ENCODE measurements at regions not wholly inside any gene's neighbourhood (a gene's known extent, or its start where the extent isn't known, plus 50 kb on each side); places are given as distances from the start of the nearest gene placed in this dataset.

DNA sequence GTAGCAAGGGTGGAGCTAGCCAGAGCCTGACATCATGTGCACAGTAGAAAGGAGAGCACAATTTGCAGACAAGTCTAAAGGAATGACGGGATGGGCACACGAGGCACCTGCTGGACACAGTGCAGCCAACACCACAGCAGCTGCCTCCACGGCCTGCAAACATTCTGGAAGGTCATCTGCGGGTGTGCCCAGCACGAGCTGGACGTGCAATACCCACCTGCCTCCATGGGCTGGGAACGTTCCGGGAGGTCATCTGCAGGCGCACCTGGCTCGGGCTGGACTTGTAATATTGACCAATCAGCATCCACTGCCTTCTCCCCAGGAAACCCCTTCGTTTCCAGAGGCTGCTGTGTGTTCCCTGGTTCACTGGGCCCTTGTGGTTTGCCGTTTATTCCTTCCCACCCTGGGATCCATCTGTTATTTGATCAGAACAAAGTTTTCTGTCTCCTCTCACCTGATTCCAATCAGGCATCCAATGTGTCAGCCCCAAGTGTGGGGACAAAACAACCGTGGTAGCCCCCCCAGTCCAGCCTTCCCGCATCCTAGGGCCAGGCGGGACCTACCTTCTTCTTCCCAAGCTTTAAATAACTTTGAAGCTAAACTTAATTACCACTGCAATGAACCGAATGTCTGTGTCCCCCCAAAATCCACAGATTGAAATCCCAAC lies 243.4 kb upstream of the PPP2R2D start:
- Histone ChIP-seq H4K20me1 (ENCODE audit: insufficient read depth, poor library complexity, severe bottlenecking) (no peaks in the 10 kb centered on the region), H3K9me2 (replicated peaks; ENCODE audit: insufficient read depth) (no peaks in the 10 kb centered on the region), H3K79me2 (no peaks in the 10 kb centered on the region), H3K4me3 (no peak overlapping the region), H2AFZ (no peak overlapping the region), H3K27ac (no peak overlapping the region), H3K27me3 (no peaks in the 10 kb centered on the region), H3K9me3 (ENCODE audit: low read depth) (no peaks in the 10 kb centered on the region), H3K36me3 (replicated peaks; ENCODE audit: insufficient read depth, low read depth) (no peaks in the 10 kb centered on the region), H3K4me2 (no peak overlapping the region), H3K4me1 (ENCODE audit: insufficient read depth) (no peaks in the 10 kb centered on the region)
- 93% methylated on average over 16 of the region's 16 CpGs for WGBS (ENCODE audit: low lambda C conversion rate, missing lambda C conversion rate)
- DNase-seq (ENCODE audit: low spot score) = no peak
- TF ChIP-seq, protein P1, sequence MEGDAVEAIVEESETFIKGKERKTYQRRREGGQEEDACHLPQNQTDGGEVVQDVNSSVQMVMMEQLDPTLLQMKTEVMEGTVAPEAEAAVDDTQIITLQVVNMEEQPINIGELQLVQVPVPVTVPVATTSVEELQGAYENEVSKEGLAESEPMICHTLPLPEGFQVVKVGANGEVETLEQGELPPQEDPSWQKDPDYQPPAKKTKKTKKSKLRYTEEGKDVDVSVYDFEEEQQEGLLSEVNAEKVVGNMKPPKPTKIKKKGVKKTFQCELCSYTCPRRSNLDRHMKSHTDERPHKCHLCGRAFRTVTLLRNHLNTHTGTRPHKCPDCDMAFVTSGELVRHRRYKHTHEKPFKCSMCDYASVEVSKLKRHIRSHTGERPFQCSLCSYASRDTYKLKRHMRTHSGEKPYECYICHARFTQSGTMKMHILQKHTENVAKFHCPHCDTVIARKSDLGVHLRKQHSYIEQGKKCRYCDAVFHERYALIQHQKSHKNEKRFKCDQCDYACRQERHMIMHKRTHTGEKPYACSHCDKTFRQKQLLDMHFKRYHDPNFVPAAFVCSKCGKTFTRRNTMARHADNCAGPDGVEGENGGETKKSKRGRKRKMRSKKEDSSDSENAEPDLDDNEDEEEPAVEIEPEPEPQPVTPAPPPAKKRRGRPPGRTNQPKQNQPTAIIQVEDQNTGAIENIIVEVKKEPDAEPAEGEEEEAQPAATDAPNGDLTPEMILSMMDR (IDR thresholded peaks at IDR 0.05; ENCODE audit: poor library complexity) = no peak
- TF ChIP-seq EZH2phosphoT487 (IDR thresholded peaks at IDR 0.05; ENCODE audit: low read depth, severe bottlenecking, unreplicated experiment) = no peak
- TF ChIP-seq EZH2 (IDR thresholded peaks at IDR 0.05; ENCODE audit: borderline replicate concordance) = no peak

DNA sequence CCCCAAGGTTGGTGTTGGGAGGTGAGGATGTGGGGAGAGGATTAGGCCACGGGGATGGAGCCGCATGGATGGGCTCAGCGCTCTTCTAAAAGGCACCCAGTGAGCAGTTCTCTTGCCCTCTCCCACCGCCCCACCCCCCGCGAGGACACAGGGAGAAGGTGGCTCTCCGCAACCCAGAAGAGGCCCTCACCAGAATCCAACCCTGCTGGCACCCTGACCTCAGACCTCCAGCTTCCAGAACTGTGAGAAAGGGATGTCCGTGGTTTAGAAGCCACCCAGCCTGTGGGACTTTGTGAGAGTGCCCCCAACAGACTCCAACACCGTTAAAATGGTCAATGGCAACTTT lies 242.8 kb upstream of the PPP2R2D start:
- H3K27me3 ChIP-seq = no peaks in the 10 kb centered on the region
- H2AFZ ChIP-seq = no peak overlapping the region
- no peak overlapping the region for H3K27ac ChIP-seq
- no peaks in the 10 kb centered on the region for H3K36me3 ChIP-seq (replicated peaks; ENCODE audit: insufficient read depth, low read depth)
- no peaks in the 10 kb centered on the region for H3K9me3 ChIP-seq (ENCODE audit: low read depth)
- no peak overlapping the region for H3K4me3 ChIP-seq
- 90% methylated on average over 9 of the region's 9 CpGs for WGBS (ENCODE audit: low lambda C conversion rate, missing lambda C conversion rate)
- TF ChIP-seq EZH2phosphoT487 (IDR thresholded peaks at IDR 0.05; ENCODE audit: low read depth, severe bottlenecking, unreplicated experiment) = no peak
- TF ChIP-seq, protein P1 (IDR thresholded peaks at IDR 0.05; ENCODE audit: poor library complexity) = no peak
- TF ChIP-seq EZH2 (IDR thresholded peaks at IDR 0.05; ENCODE audit: borderline replicate concordance) = no peak
- no peak for DNase-seq (ENCODE audit: low spot score)
- H3K4me2 ChIP-seq = no peak overlapping the region
- no peaks in the 10 kb centered on the region for H3K4me1 ChIP-seq (ENCODE audit: insufficient read depth)
- no peaks in the 10 kb centered on the region for H3K9me2 ChIP-seq (replicated peaks; ENCODE audit: insufficient read depth)
- no peaks in the 10 kb centered on the region for H4K20me1 ChIP-seq (ENCODE audit: insufficient read depth, poor library complexity, severe bottlenecking)
- no peaks in the 10 kb centered on the region for H3K79me2 ChIP-seq

DNA sequence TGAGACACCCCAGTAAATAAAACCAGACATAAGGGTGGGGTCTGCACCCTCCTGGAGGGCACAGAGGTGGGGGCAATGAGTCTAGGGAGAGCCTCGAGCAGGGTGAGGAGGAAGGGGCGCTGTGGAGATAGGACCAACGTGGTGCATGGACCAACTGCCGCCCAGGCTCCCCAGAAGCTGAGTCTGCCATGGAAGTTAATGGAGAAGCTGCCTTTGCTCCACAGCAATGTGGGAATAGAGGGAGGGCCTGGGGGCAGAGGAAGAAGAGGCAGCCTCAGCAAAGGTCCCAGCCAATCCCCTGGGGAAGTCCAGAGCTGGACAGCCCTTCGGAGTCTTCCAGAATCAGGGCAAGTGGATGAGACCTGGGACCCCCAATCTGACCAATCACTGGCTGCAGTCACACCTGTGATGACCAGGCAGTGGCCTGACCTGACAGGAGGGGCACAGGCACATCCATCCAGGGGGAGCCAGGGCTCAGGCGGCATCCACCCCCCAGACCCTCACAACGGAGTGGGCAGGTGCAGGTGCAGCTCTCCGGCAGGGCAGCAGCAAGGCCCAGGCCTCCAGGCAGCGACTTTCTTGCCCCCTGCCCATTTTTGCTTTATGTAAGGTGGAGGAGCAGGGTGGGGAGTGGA lies 242.2 kb upstream of the PPP2R2D start:
- H3K9me3 ChIP-seq (ENCODE audit: low read depth) = no peaks in the 10 kb centered on the region
- no peak overlapping the region for H2AFZ ChIP-seq
- H3K4me2 ChIP-seq = no peak overlapping the region
- no peak overlapping the region for H3K27ac ChIP-seq
- H3K4me3 ChIP-seq = no peak overlapping the region
- TF ChIP-seq EZH2phosphoT487 (IDR thresholded peaks at IDR 0.05; ENCODE audit: low read depth, severe bottlenecking, unreplicated experiment) (no peak), EZH2 (IDR thresholded peaks at IDR 0.05; ENCODE audit: borderline replicate concordance) (no peak)
- TF ChIP-seq, protein P1 (IDR thresholded peaks at IDR 0.05; ENCODE audit: poor library complexity) = no peak
- H3K79me2 ChIP-seq = no peaks in the 10 kb centered on the region
- no peaks in the 10 kb centered on the region for H3K36me3 ChIP-seq (replicated peaks; ENCODE audit: insufficient read depth, low read depth)
- H3K27me3 ChIP-seq = no peaks in the 10 kb centered on the region
- DNase-seq (ENCODE audit: low spot score) = no peak
- no peaks in the 10 kb centered on the region for H3K4me1 ChIP-seq (ENCODE audit: insufficient read depth)
- no peaks in the 10 kb centered on the region for H3K9me2 ChIP-seq (replicated peaks; ENCODE audit: insufficient read depth)
- H4K20me1 ChIP-seq (ENCODE audit: insufficient read depth, poor library complexity, severe bottlenecking) = no peaks in the 10 kb centered on the region
- WGBS (ENCODE audit: low lambda C conversion rate, missing lambda C conversion rate) = 94% methylated on average over 9 of the region's 9 CpGs
